ENCODE measurements at regions not wholly inside any gene's neighbourhood (a gene's known extent, or its start where the extent isn't known, plus 50 kb on each side); places are given as distances from the start of the nearest gene placed in this dataset.

- Histone ChIP-seq H3K27ac (no peak overlapping the region), H3K27me3 (replicated peaks) (no peaks in the 10 kb centered on the region), H3K4me3 (ENCODE audit: low read depth, low read length) (no peak overlapping the region), H3K36me3 (replicated peaks) (no peaks in the 10 kb centered on the region)
- TF ChIP-seq CTCF (IDR thresholded peaks at IDR 0.05; ENCODE audit: low read depth, low read length, missing control alignments), result no peak
- in situ Hi-C loops (cut with HindIII; ENCODE audit: low pct_ligation_motif_present, low sequenced_read_pairs), result no loop called here
- DNase-seq, result no peak
These were observed 150.2 kb upstream of the CDK1 start for GRCh38 chr10:60627778-60628748.

- H3K4me3 ChIP-seq (ENCODE audit: low read depth, low read length), result no peak overlapping the region
- no peaks in the 10 kb centered on the region for H3K36me3 ChIP-seq (replicated peaks)
- in situ Hi-C loops (cut with HindIII; ENCODE audit: low pct_ligation_motif_present, low sequenced_read_pairs), result no loop called here
- no peak overlapping the region for H3K27ac ChIP-seq
- H3K27me3 ChIP-seq (replicated peaks), result no peaks in the 10 kb centered on the region
- no peak for TF ChIP-seq CTCF (IDR thresholded peaks at IDR 0.05; ENCODE audit: low read depth, low read length, missing control alignments)
- no peak for DNase-seq
These were observed 152.2 kb upstream of the CDK1 start for GRCh38 chr10:60626037-60626436.

DNA sequence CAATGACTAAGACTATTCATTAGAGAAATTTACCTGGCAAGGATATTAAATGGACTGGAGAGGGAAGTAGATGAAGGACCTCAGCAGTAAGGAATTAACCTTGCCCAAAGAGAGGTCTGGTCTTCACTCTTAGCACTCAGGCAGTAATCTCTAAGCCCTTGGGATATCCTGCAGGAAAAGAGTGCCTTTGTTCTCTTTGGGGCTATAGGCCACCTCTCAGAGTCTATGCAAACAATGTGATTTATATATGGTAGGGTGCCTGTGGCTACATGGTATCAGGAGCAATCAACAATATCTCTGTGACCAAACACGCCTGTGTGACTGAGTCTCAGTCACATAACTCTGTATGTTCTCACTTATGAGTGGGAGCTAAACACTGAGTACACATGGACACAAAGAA lies 154.7 kb upstream of the CDK1 start:
- in situ Hi-C loops (cut with HindIII; ENCODE audit: low pct_ligation_motif_present, low sequenced_read_pairs), result no loop called here
- no peak for TF ChIP-seq CTCF (IDR thresholded peaks at IDR 0.05; ENCODE audit: low read depth, low read length, missing control alignments)
- DNase-seq, result no peak
- Histone ChIP-seq H3K36me3 (replicated peaks) (no peaks in the 10 kb centered on the region), H3K27me3 (replicated peaks) (no peaks in the 10 kb centered on the region), H3K4me3 (ENCODE audit: low read depth, low read length) (no peak overlapping the region), H3K27ac (no peak overlapping the region)

- DNase-seq, result no peak
- no peak for TF ChIP-seq CTCF (IDR thresholded peaks at IDR 0.05; ENCODE audit: low read depth, low read length, missing control alignments)
- no peaks in the 10 kb centered on the region for H3K27me3 ChIP-seq (replicated peaks)
- in situ Hi-C loops (cut with HindIII; ENCODE audit: low pct_ligation_motif_present, low sequenced_read_pairs), result no loop called here
- H3K4me3 ChIP-seq (ENCODE audit: low read depth, low read length), result no peak overlapping the region
- H3K27ac ChIP-seq, result no peak overlapping the region
- H3K36me3 ChIP-seq (replicated peaks), result no peaks in the 10 kb centered on the region
These were observed 157.3 kb upstream of the CDK1 start for GRCh38 chr10:60621018-60621417.

GRCh38 chr10:60618861-60619260 lies 159.4 kb upstream of the CDK1 start:
- no peak overlapping the region for H3K4me3 ChIP-seq (ENCODE audit: low read depth, low read length)
- no peak for DNase-seq
- in situ Hi-C loops (cut with HindIII; ENCODE audit: low pct_ligation_motif_present, low sequenced_read_pairs), result no loop called here
- H3K36me3 ChIP-seq (replicated peaks), result no peaks in the 10 kb centered on the region
- peak; percentile 16 for TF ChIP-seq CTCF (IDR thresholded peaks at IDR 0.05; ENCODE audit: low read depth, low read length, missing control alignments)
- no peaks in the 10 kb centered on the region for H3K27me3 ChIP-seq (replicated peaks)
- no peak overlapping the region for H3K27ac ChIP-seq

All from brain microvascular endothelial cell (primary cell).